Upper lobe of left lung (tissue), 6 donors: ENCODE measurements at regions not wholly inside any gene's neighbourhood (a gene's known extent, or its start where the extent isn't known, plus 50 kb on each side); places are given as distances from the start of the nearest gene placed in this dataset.

Source experiments
- ATAC-seq, 2 donors: fragments of 200-7000 bp; cut with Tn5 transposase; one replicate each; pipeline ENCODE4 v1.9.1; 2022; ENCODE audit warnings: mild to moderate bottlenecking in 2 of 2, moderate library complexity in 2 of 2; ENCODE audit not compliant: low FRiP score in 2 of 2
- DNase-seq, 2 donors: peaks; one replicate each; pipeline ENCODE4 v3.0.0-alpha.2; 2019 to 2020
- H3K27ac ChIP-seq, 4 donors: fragments of 200-600 bp; sonication (generic); one replicate each; pipeline ENCODE4 v1.5.1; 2016 to 2019
- H3K27me3 ChIP-seq, 4 donors: fragments of 200-600 bp; sonication (generic); one replicate each; pipeline ENCODE4 v1.5.1; 2017 to 2019
- H3K36me3 ChIP-seq, 4 donors: fragments of 200-600 bp; sonication (generic); one replicate each; pipeline ENCODE4 v1.5.1; 2016 to 2019
- H3K4me1 ChIP-seq, 4 donors: fragments of 200-600 bp; sonication (generic); one replicate each; pipeline ENCODE4 v1.5.1; 2018 to 2019
- H3K4me3 ChIP-seq, 4 donors: fragments of 200-600 bp; sonication (generic); one replicate each; pipeline ENCODE4 v1.5.1; 2017 to 2019; ENCODE audit warnings: mild to moderate bottlenecking in 2 of 4, moderate library complexity in 1 of 4
- H3K9me3 ChIP-seq, 4 donors: fragments of 200-600 bp; sonication (generic); one replicate each; pipeline ENCODE4 v1.5.1; 2018 to 2019
- EP300 ChIP-seq, 4 donors: sonication (generic); formaldehyde crosslinking; IDR thresholded peaks; one replicate each; pipeline ENCODE4 v1.5.1; 2017; ENCODE audit warnings: antibody characterized with exemption in 4 of 4, control low read depth in 2 of 4
- POLR2A ChIP-seq, 4 donors: fragments of 450-650 bp; IDR thresholded peaks; one replicate each; pipeline ENCODE4 v1.5.1; 2016 to 2017; ENCODE audit warnings: antibody characterized with exemption in 4 of 4, mild to moderate bottlenecking in 2 of 4
- POLR2AphosphoS5 ChIP-seq, 2 donors: sonication (generic); formaldehyde crosslinking; IDR thresholded peaks; one replicate each; pipeline ENCODE4 v1.5.1; 2017; ENCODE audit warnings: antibody characterized with exemption in 2 of 2
- WGBS, 2 donors: methylation state at CpG; one replicate each; pipeline ENCODE4 v1.1.5; 2017 to 2018; 5-methylcytosine and 5-hydroxymethylcytosine counted together
- TF ChIP-seq, protein P1 (sequence below), 6 experiments: fragments of 450-650 bp in 4 of 6; fragments of 200-600 bp in 2 of 6; sonication (generic) in 2 of 6; IDR thresholded peaks; one replicate each; pipeline ENCODE4 v1.5.1; 2016 to 2019; ENCODE audit warnings: antibody characterized with exemption in 6 of 6
- donor health status: DM: no; HTN: no; CAD: no; lungs with moderate emphysema.
- donor health status: DM: no; HTN: yes; CAD: no; lungs with severe emphysema.

- ATAC-seq: peak; percentile 23 to 43
- TF ChIP-seq POLR2AphosphoS5 (IDR thresholded peaks at IDR 0.05) (no peak), EP300 (IDR thresholded peaks at IDR 0.05) (no peak), POLR2A (IDR thresholded peaks at IDR 0.05) (no peak)
- TF ChIP-seq, protein P1, sequence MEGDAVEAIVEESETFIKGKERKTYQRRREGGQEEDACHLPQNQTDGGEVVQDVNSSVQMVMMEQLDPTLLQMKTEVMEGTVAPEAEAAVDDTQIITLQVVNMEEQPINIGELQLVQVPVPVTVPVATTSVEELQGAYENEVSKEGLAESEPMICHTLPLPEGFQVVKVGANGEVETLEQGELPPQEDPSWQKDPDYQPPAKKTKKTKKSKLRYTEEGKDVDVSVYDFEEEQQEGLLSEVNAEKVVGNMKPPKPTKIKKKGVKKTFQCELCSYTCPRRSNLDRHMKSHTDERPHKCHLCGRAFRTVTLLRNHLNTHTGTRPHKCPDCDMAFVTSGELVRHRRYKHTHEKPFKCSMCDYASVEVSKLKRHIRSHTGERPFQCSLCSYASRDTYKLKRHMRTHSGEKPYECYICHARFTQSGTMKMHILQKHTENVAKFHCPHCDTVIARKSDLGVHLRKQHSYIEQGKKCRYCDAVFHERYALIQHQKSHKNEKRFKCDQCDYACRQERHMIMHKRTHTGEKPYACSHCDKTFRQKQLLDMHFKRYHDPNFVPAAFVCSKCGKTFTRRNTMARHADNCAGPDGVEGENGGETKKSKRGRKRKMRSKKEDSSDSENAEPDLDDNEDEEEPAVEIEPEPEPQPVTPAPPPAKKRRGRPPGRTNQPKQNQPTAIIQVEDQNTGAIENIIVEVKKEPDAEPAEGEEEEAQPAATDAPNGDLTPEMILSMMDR (IDR thresholded peaks at IDR 0.05): no peak
- H3K27me3 ChIP-seq: no peaks in the 10 kb centered on the region
- H3K27ac ChIP-seq: no peak overlapping the region
- 93% methylated on average over 7 to 9 of the region's 9 CpGs for WGBS, 2 donors
- H3K9me3 ChIP-seq: peaks cover 0 to 18% (median 0%) of the 10 kb centered on the region in 4 donors
- no peaks in the 10 kb centered on the region for H3K4me1 ChIP-seq
- H3K36me3 ChIP-seq: no peaks in the 10 kb centered on the region
- no peak overlapping the region for H3K4me3 ChIP-seq
- peak in 1 of 2 donors; percentile 51 for DNase-seq
These were observed 1266.6 kb upstream of the C9orf72 start for GRCh38 chr9:28839778-28840430.

GRCh38 chr9:28841775-28842174 is 1268.5 kb upstream of the C9orf72 start:
- ATAC-seq (no peak), DNase-seq (no peak)
- no peaks in the 10 kb centered on the region for H3K36me3 ChIP-seq
- WGBS, 2 donors: 73 to 78% methylated on average over 2 of the region's 2 CpGs
- TF ChIP-seq POLR2AphosphoS5 (IDR thresholded peaks at IDR 0.05) (no peak), EP300 (IDR thresholded peaks at IDR 0.05) (no peak), POLR2A (IDR thresholded peaks at IDR 0.05) (no peak)
- TF ChIP-seq, protein P1 (IDR thresholded peaks at IDR 0.05): no peak
- no peaks in the 10 kb centered on the region for H3K4me1 ChIP-seq
- H3K4me3 ChIP-seq: no peak overlapping the region
- H3K27me3 ChIP-seq: no peaks in the 10 kb centered on the region
- no peak overlapping the region for H3K27ac ChIP-seq
- H3K9me3 ChIP-seq: peaks cover 0 to 18% (median 0%) of the 10 kb centered on the region in 4 donors

DNA sequence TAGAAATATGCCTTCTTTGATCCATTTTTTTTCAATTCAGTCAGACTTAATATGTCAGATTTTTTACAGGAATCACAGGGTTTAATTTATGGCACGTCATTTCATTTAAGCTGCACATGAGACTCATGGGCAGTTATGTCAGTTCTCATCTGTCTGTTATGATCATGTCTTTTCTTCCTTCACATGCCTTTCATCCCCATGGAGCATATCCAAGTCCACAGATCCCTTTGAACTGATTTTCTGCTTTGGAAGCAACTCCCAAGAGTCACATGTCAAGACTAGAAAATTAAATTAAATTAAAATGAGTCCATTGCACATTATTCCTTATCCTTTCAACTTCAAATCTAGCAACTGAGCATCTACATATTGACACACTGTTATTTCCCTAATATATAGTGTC is 1274.0 kb upstream of the C9orf72 start:
- H3K4me3 ChIP-seq: no peak overlapping the region
- no peak for DNase-seq
- WGBS, 2 donors: 73 to 91% methylated on average over 1 of the region's 1 CpG

GRCh38 chr9:28848671-28849070 is 1275.4 kb upstream of the C9orf72 start:
- H3K4me1 ChIP-seq: no peaks in the 10 kb centered on the region
- H3K4me3 ChIP-seq: no peak overlapping the region
- 91 to 96% methylated on average over 2 of the region's 2 CpGs for WGBS, 2 donors
- no peak overlapping the region for H3K27ac ChIP-seq
- H3K9me3 ChIP-seq: no peaks in the 10 kb centered on the region
- H3K36me3 ChIP-seq: no peaks in the 10 kb centered on the region
- ATAC-seq: no peak
- no peak for DNase-seq
- H3K27me3 ChIP-seq: no peaks in the 10 kb centered on the region
- TF ChIP-seq, protein P1 (IDR thresholded peaks at IDR 0.05): no peak
- TF ChIP-seq POLR2A (IDR thresholded peaks at IDR 0.05) (no peak), POLR2AphosphoS5 (IDR thresholded peaks at IDR 0.05) (no peak), EP300 (IDR thresholded peaks at IDR 0.05) (no peak)

More for the DNA sequence above, 1274.0 kb upstream of the C9orf72 start:
- ATAC-seq: no peak
- Histone ChIP-seq H3K9me3 (no peaks in the 10 kb centered on the region), H3K4me1 (no peaks in the 10 kb centered on the region), H3K36me3 (no peaks in the 10 kb centered on the region), H3K27ac (no peak overlapping the region), H3K27me3 (no peaks in the 10 kb centered on the region)
- TF ChIP-seq EP300 (IDR thresholded peaks at IDR 0.05) (no peak), POLR2A (IDR thresholded peaks at IDR 0.05) (no peak), POLR2AphosphoS5 (IDR thresholded peaks at IDR 0.05) (no peak)
- TF ChIP-seq, protein P1 (IDR thresholded peaks at IDR 0.05): no peak

DNA sequence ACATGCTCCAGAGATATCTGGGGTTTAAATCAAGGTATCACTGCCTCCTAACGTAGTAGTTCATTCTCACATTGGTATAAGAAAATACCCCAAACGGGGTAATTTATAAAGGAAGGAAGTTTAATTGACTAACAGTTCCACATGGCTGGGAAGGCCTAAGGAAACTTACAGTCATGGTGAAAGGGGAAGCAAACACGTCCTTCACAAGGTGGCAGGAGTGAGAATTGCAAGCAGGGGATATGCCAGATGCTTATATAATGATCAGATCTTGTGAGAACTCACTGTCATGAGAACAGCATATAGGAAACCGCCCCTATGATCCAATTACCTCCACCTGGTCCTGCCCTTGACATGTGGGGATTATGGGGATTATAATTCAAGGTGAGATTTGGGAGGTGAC is 1280.2 kb upstream of the C9orf72 start:
- Histone ChIP-seq H3K9me3 (no peaks in the 10 kb centered on the region), H3K27ac (no peak overlapping the region), H3K27me3 (no peaks in the 10 kb centered on the region), H3K36me3 (no peaks in the 10 kb centered on the region), H3K4me1 (no peaks in the 10 kb centered on the region), H3K4me3 (no peak overlapping the region)
- ATAC-seq (no peak), DNase-seq (no peak)
- TF ChIP-seq POLR2AphosphoS5 (IDR thresholded peaks at IDR 0.05): no peak
- TF ChIP-seq, protein P1 (IDR thresholded peaks at IDR 0.05): no peak
- no peak for TF ChIP-seq POLR2A (IDR thresholded peaks at IDR 0.05)
- TF ChIP-seq EP300 (IDR thresholded peaks at IDR 0.05): no peak
- 34 to 44% methylated on average over 4 of the region's 4 CpGs for WGBS, 2 donors
